SK-N-SH (cell line): ENCODE measurements at regions not wholly inside any gene's neighbourhood (a gene's known extent, or its start where the extent isn't known, plus 50 kb on each side); places are given as distances from the start of the nearest gene placed in this dataset.

Experiments used
- CHD2 ChIP-seq: fragments of 150-350 bp; IDR thresholded peaks from 2 replicates; pipeline ENCODE4 v1.6.1; 2018; ENCODE audit warnings: low read length; ENCODE audit not compliant: partially characterized antibody
- CTCF ChIP-seq: fragments of 200-600 bp; sonication (generic); IDR thresholded peaks from 2 replicates; pipeline ENCODE4 v1.6.1; 2017; ENCODE audit warnings: antibody characterized with exemption, mild to moderate bottlenecking, moderate library complexity
- ELF1 ChIP-seq: IDR thresholded peaks from 2 replicates; pipeline ENCODE4 v1.4.0; 2012
- FOXM1 ChIP-seq: IDR thresholded peaks from 2 replicates; pipeline ENCODE4 v1.4.0; 2012; ENCODE audit warnings: low read depth, mild to moderate bottlenecking
- IRF3 ChIP-seq: fragments of 150-350 bp; IDR thresholded peaks from 2 replicates; pipeline ENCODE4 v1.6.1; 2016; ENCODE audit warnings: mild to moderate bottlenecking, low read depth, low read length
- JUND ChIP-seq: IDR thresholded peaks from 2 replicates; pipeline ENCODE4 v1.4.0; 2012
- POLR2AphosphoS5 ChIP-seq: IDR thresholded peaks from 2 replicates; pipeline ENCODE4 v1.6.1; 2012; ENCODE audit warnings: low read depth, low read length
- RAD21 ChIP-seq: IDR thresholded peaks from 2 replicates; pipeline ENCODE4 v1.6.1; 2012; ENCODE audit warnings: mild to moderate bottlenecking, low read length
- RCOR1 ChIP-seq: fragments of 150-350 bp; IDR thresholded peaks from 2 replicates; pipeline ENCODE4 v1.6.1; 2017; ENCODE audit warnings: antibody characterized with exemption, low read length
- SMC3 ChIP-seq: IDR thresholded peaks from 2 replicates; pipeline ENCODE4 v1.6.1; 2012; ENCODE audit warnings: low read depth, low read length, improper control_type of control experiment
- TEAD4 ChIP-seq: IDR thresholded peaks from 2 replicates; pipeline ENCODE4 v1.4.0; 2012; ENCODE audit warnings: mild to moderate bottlenecking, borderline replicate concordance; ENCODE audit not compliant: insufficient read depth
- USF1 ChIP-seq: IDR thresholded peaks from 2 replicates; pipeline ENCODE4 v1.4.0; 2012; ENCODE audit warnings: low read depth, borderline replicate concordance
- USF2 ChIP-seq: fragments of 150-350 bp; IDR thresholded peaks from 2 replicates; pipeline ENCODE4 v1.6.1; 2017; ENCODE audit warnings: antibody characterized with exemption, low read length, low read depth, borderline replicate concordance
- ZBTB33 ChIP-seq: IDR thresholded peaks from 2 replicates; pipeline ENCODE4 v1.4.0; 2012; ENCODE audit warnings: low read depth, borderline replicate concordance

GRCh38 chr22:48976556-48977535 is 850.8 kb downstream of the BRD1 start:
- no peak for TF ChIP-seq ELF1
- TF ChIP-seq CTCF: no peak
- TF ChIP-seq CHD2: no peak
- no peak for TF ChIP-seq POLR2AphosphoS5
- no peak for TF ChIP-seq SMC3
- TF ChIP-seq RCOR1: no peak
- TF ChIP-seq IRF3: no peak
- no peak for TF ChIP-seq TEAD4
- TF ChIP-seq RAD21: no peak
- TF ChIP-seq ZBTB33: no peak
- TF ChIP-seq USF2: no peak
- TF ChIP-seq USF1: no peak
- no peak for TF ChIP-seq JUND
- no peak for TF ChIP-seq FOXM1
